Activated naive CD8-positive, alpha-beta T cell treated with anti-CD3 and anti-CD28 coated beads for 36 hours (primary cell): ENCODE measurements at regions not wholly inside any gene's neighbourhood (a gene's known extent, or its start where the extent isn't known, plus 50 kb on each side); places are given as distances from the start of the nearest gene placed in this dataset.
"Not testable (repeated sequence)": the region's sequence is repeated elsewhere in the genome, so short reads cannot be mapped to it uniquely, and the experiment has no call there.

Source experiments
- DNase-seq: peaks from one replicate; pipeline ENCODE4 v3.0.0; 2021
- H3K27ac Mint-ChIP-seq: one replicate; pipeline ENCODE4 v1.8.0; 2022; ENCODE audit warnings: mild to moderate bottlenecking, moderate library complexity, mixed read lengths
- H3K27me3 Mint-ChIP-seq: one replicate; pipeline ENCODE4 v1.8.0; 2022; ENCODE audit warnings: mild to moderate bottlenecking, mixed read lengths
- H3K36me3 Mint-ChIP-seq: one replicate; pipeline ENCODE4 v1.8.0; 2021; ENCODE audit warnings: mild to moderate bottlenecking, mixed read lengths
- H3K4me1 Mint-ChIP-seq: one replicate; pipeline ENCODE4 v1.8.0; 2021; ENCODE audit warnings: mixed read lengths
- H3K4me3 Mint-ChIP-seq: one replicate; pipeline ENCODE4 v1.8.0; 2022; ENCODE audit warnings: mild to moderate bottlenecking, moderate library complexity, mixed read lengths
- H3K9me3 Mint-ChIP-seq: one replicate; pipeline ENCODE4 v1.8.0; 2022; ENCODE audit warnings: mixed read lengths

GRCh38 chr10:124211921-124212320 is 118.5 kb upstream of the CHST15 start:
- no peak for DNase-seq
- Mint-ChIP-seq H3K27ac (no peak overlapping the region), H3K9me3 (no peaks in the 10 kb centered on the region), H3K36me3 (no peaks in the 10 kb centered on the region), H3K27me3 (peaks cover 4% of the 10 kb centered on the region), H3K4me3 (no peak overlapping the region), H3K4me1 (no peaks in the 10 kb centered on the region)

GRCh38 chr10:124210263-124210662 is 116.9 kb upstream of the CHST15 start:
- no peak overlapping the region for H3K4me3 Mint-ChIP-seq
- H3K36me3 Mint-ChIP-seq = no peaks in the 10 kb centered on the region
- H3K27ac Mint-ChIP-seq = no peak overlapping the region
- no peaks in the 10 kb centered on the region for H3K27me3 Mint-ChIP-seq
- DNase-seq = no peak
- H3K4me1 Mint-ChIP-seq = no peaks in the 10 kb centered on the region
- H3K9me3 Mint-ChIP-seq = no peaks in the 10 kb centered on the region

DNA sequence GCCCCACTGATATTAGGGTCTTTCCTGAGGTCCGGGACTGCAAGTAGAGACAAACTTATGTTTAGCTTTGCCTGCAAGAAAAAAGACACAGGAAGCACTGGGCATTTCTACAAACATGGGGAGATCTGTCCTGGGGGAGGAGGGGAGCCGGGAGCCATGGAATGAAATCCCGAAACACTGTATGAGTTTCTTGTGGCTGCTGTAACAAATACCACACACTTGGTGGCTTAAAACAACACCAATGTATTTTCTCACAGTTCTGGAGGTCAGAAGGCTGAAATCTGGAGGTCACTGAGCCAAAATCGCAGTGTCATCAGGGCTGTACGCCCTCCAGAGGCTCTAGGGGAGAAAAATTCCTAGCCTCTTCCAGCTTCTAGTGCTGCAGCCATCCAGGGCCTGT is 114.0 kb upstream of the CHST15 start:
- no peaks in the 10 kb centered on the region for H3K9me3 Mint-ChIP-seq
- no peak for DNase-seq
- H3K27me3 Mint-ChIP-seq = no peaks in the 10 kb centered on the region
- H3K36me3 Mint-ChIP-seq = no peaks in the 10 kb centered on the region
- H3K4me1 Mint-ChIP-seq = no peaks in the 10 kb centered on the region
- no peak overlapping the region for H3K4me3 Mint-ChIP-seq
- H3K27ac Mint-ChIP-seq = no peak overlapping the region

GRCh38 chr10:124206616-124207015 is 113.2 kb upstream of the CHST15 start:
- DNase-seq = no peak
- Mint-ChIP-seq H3K27ac (no peak overlapping the region), H3K4me1 (no peaks in the 10 kb centered on the region), H3K4me3 (no peak overlapping the region), H3K36me3 (no peaks in the 10 kb centered on the region), H3K9me3 (no peaks in the 10 kb centered on the region), H3K27me3 (no peaks in the 10 kb centered on the region)

DNA sequence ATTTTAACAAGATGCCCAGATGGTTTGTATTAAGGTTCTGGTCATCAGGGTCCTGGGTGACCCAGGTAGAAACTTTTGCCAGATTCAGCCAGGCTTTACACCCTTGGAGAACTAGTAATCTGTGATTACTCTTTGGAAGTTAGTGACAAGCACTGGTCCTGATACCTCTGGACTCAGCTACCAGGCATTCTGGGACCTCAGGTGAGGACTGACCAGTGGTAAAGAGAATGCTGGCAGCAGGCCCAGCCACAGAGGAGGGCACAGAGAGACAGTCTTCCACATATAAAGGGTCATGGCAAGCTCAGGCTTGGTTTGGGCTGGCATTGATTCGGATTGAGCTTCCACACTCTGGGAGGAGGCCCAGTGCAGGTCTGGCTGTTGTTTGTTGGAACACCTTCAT is 112.0 kb upstream of the CHST15 start:
- Mint-ChIP-seq H3K36me3 (no peaks in the 10 kb centered on the region), H3K4me1 (no peaks in the 10 kb centered on the region), H3K9me3 (peaks cover 1% of the 10 kb centered on the region), H3K27me3 (no peaks in the 10 kb centered on the region), H3K27ac (no peak overlapping the region), H3K4me3 (no peak overlapping the region)
- DNase-seq = no peak

GRCh38 chr10:124204726-124205125 is 111.3 kb upstream of the CHST15 start:
- DNase-seq = no peak
- H3K36me3 Mint-ChIP-seq = no peaks in the 10 kb centered on the region
- no peaks in the 10 kb centered on the region for H3K27me3 Mint-ChIP-seq
- H3K4me3 Mint-ChIP-seq = no peak overlapping the region
- no peak overlapping the region for H3K27ac Mint-ChIP-seq
- H3K4me1 Mint-ChIP-seq = no peaks in the 10 kb centered on the region
- peaks cover 1% of the 10 kb centered on the region for H3K9me3 Mint-ChIP-seq

GRCh38 chr10:124200011-124200410 is 106.6 kb upstream of the CHST15 start:
- Mint-ChIP-seq H3K4me1 (no peaks in the 10 kb centered on the region), H3K27ac (no peak overlapping the region), H3K36me3 (no peaks in the 10 kb centered on the region), H3K4me3 (no peak overlapping the region), H3K27me3 (no peaks in the 10 kb centered on the region), H3K9me3 (peaks cover 1% of the 10 kb centered on the region)
- no peak for DNase-seq

DNA sequence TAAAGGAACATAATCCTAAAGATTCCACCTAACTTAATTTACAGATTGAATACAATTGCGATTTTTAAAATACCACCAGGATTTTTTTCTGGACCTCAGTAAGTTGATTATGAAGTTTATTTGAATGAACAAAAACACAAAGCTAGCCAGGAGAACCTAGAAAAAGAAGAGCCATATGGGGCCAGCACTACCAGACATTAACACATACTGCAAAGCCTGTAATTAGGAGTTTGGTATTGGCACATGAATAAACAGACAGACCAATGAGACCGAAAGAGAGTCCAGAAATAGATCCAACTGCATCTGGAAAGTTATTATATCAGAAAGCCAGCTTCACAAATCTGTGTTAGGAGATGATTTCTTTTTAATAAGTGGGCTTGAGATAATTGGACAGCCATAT is 105.5 kb upstream of the CHST15 start:
- no peaks in the 10 kb centered on the region for H3K27me3 Mint-ChIP-seq
- H3K27ac Mint-ChIP-seq = no peak overlapping the region
- H3K9me3 Mint-ChIP-seq = peaks cover 1% of the 10 kb centered on the region
- H3K36me3 Mint-ChIP-seq = no peaks in the 10 kb centered on the region
- H3K4me3 Mint-ChIP-seq = no peak overlapping the region
- no peaks in the 10 kb centered on the region for H3K4me1 Mint-ChIP-seq
- DNase-seq = no peak

DNA sequence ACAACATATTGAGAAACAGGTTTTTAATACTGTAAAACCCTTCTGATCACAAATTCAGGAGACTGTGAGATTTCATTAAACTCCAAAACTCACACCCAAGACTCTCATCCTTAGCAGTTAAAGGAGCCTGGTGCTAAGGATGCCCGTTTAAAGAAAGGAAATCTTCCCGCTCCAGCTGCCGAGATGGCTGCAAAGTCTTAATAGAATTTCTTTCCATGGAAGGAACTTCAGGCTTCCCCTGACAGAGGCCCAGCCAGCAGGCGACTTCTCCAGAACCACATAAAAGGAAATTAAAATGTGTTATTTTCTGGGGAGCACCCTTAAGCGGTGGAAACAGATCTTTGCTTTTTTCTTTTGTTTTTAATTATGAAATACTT is 104.7 kb upstream of the CHST15 start:
- no peaks in the 10 kb centered on the region for H3K27me3 Mint-ChIP-seq
- no peaks in the 10 kb centered on the region for H3K4me1 Mint-ChIP-seq
- H3K27ac Mint-ChIP-seq = no peak overlapping the region
- no peaks in the 10 kb centered on the region for H3K36me3 Mint-ChIP-seq
- H3K4me3 Mint-ChIP-seq = no peak overlapping the region
- H3K9me3 Mint-ChIP-seq = peaks cover 1% of the 10 kb centered on the region
- DNase-seq = no peak

GRCh38 chr10:124197371-124198124 is 104.2 kb upstream of the CHST15 start:
- H3K4me1 Mint-ChIP-seq = no peaks in the 10 kb centered on the region
- H3K36me3 Mint-ChIP-seq = no peaks in the 10 kb centered on the region
- peaks cover 3% of the 10 kb centered on the region for H3K27me3 Mint-ChIP-seq
- no peak overlapping the region for H3K4me3 Mint-ChIP-seq
- no peak for DNase-seq
- H3K9me3 Mint-ChIP-seq = peaks cover 1% of the 10 kb centered on the region
- H3K27ac Mint-ChIP-seq = no peak overlapping the region

DNA sequence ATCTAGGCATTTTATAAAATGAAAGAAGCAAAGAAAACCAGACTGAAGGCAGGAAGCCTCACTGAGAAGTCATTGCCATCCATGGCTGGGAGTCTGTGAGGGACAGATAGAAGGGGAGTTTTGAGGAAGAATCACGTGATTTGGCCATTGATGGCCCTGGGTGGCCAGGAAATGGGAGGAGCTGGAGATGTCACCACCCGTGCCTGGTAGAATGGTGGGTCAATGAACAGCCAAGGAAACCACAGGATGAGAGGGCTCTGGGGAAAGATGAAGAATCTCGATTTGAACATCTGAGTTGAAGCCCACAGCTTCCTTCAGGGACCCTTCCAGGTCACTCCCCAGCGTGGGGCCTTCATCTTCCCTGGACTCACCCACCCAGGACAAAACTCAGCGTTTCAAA is 103.3 kb upstream of the CHST15 start:
- Mint-ChIP-seq H3K4me1 (no peaks in the 10 kb centered on the region), H3K27me3 (peaks cover 12% of the 10 kb centered on the region), H3K9me3 (peaks cover 1% of the 10 kb centered on the region), H3K36me3 (no peaks in the 10 kb centered on the region), H3K27ac (no peak overlapping the region), H3K4me3 (no peak overlapping the region)
- no peak for DNase-seq

GRCh38 chr10:124194199-124194824 is 100.9 kb upstream of the CHST15 start:
- Mint-ChIP-seq H3K9me3 (no peaks in the 10 kb centered on the region), H3K4me1 (no peaks in the 10 kb centered on the region), H3K36me3 (no peaks in the 10 kb centered on the region), H3K27ac (no peak overlapping the region), H3K27me3 (peaks cover 18% of the 10 kb centered on the region), H3K4me3 (no peak overlapping the region)
- DNase-seq = no peak

DNA sequence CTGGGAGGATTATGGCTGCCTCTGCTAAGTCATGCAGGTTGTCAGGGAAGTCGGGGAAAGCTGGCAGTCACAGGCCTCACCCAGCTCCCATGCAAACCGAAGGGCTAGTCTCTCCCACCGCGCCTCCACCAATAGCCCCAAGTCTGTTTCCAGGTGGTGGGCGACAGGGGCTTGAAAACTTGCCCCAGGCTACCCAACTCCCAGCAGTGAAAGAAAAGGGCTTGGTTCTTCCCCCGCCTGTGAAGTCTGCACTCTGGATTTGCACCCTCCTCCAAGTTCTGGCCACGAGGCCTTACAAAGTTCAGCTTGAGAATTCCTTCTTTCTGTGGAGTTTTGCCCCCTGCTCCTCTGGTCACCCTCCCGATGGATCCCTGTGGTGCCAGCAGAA is 99.9 kb upstream of the CHST15 start:
- Mint-ChIP-seq H3K27me3 (peaks cover 18% of the 10 kb centered on the region), H3K36me3 (no peaks in the 10 kb centered on the region), H3K4me1 (no peaks in the 10 kb centered on the region), H3K27ac (no peak overlapping the region), H3K9me3 (no peaks in the 10 kb centered on the region), H3K4me3 (no peak overlapping the region)
- no peak for DNase-seq

DNA sequence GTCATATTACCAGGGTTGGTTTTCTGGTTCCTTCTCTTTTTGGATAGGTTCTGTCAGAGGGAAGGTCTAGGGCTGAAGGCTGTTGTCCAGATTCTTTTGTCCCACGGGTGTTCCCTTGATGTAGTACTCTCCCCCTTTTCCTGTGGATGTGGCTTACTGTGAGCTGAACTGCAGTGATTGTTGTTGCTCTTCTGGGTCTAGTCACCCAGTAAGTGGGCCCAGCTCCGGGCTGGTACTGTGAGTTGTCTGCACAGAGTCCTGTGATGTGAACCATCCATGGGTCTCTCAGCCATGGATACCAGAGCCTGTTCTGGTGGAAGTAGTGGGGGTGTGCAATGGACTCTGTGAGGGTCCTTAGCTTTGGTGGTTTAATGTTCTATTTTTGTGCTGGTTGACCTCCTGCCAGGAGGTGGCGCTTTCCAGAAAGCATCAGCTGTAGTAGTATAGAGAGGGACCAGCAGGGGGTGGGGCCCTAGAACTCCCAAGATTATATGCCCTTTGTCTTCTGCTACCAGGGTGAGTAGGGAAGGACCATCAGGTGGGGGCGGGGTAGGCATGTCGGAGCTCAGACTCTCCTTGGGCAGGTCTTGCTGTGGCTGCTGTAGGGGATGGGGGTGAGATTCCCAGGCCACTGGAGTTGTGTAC is 99.4 kb upstream of the CHST15 start:
- H3K4me1 Mint-ChIP-seq, H3K36me3 Mint-ChIP-seq, H3K9me3 Mint-ChIP-seq, H3K27ac Mint-ChIP-seq, DNase-seq, H3K4me3 Mint-ChIP-seq: not testable (repeated sequence)
- peaks cover 18% of the 10 kb centered on the region for H3K27me3 Mint-ChIP-seq

DNA sequence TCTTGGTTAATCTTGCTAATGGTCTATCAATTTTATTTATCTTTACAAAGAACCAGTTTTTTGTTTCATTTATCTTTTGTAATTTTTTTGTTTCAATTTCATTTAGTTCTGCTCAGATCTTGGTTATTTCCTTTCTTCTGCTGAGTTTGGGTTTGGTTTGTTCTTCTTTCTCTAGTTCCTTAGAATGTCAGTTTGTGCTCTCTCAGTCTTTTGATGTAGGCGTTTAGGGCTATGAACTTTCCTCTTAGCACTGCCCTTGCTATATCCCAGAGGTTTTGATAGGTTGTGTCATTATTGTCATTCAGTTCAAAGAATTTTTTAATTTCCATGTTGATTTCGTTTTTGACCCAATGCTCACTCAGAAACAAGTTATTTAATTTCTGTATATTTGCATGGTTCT is 97.1 kb upstream of the CHST15 start:
- H3K4me3 Mint-ChIP-seq, H3K36me3 Mint-ChIP-seq, H3K9me3 Mint-ChIP-seq, DNase-seq, H3K4me1 Mint-ChIP-seq, H3K27ac Mint-ChIP-seq: not testable (repeated sequence)
- peaks cover 18% of the 10 kb centered on the region for H3K27me3 Mint-ChIP-seq

GRCh38 chr10:124186956-124187355 is 93.6 kb upstream of the CHST15 start:
- no peak for DNase-seq
- Mint-ChIP-seq H3K9me3 (no peaks in the 10 kb centered on the region), H3K36me3 (no peaks in the 10 kb centered on the region), H3K27ac (no peak overlapping the region), H3K4me1 (no peaks in the 10 kb centered on the region), H3K4me3 (no peak overlapping the region), H3K27me3 (peaks cover 9% of the 10 kb centered on the region)
